ENCODE measurements at regions not wholly inside any gene's neighbourhood (a gene's known extent, or its start where the extent isn't known, plus 50 kb on each side); places are given as distances from the start of the nearest gene placed in this dataset.
"Not testable (repeated sequence)": the region's sequence is repeated elsewhere in the genome, so short reads cannot be mapped to it uniquely, and the experiment has no call there.

- DNase-seq: no peak
These were observed 315.6 kb downstream of the SLITRK5 start for GRCh38 chr13:87986639-87987250.

- no peak for DNase-seq
These were observed 326.9 kb downstream of the SLITRK5 start for GRCh38 chr13:87998081-87998480.

GRCh38 chr13:87999240-87999700 is 328.1 kb downstream of the SLITRK5 start:
- no peak for DNase-seq

GRCh38 chr13:87999788-88000187 is 328.6 kb downstream of the SLITRK5 start:
- no peak for DNase-seq

- no peak for DNase-seq
These were observed 329.1 kb downstream of the SLITRK5 start for GRCh38 chr13:88000239-88000638.

GRCh38 chr13:88000787-88001186 is 329.6 kb downstream of the SLITRK5 start:
- no peak for DNase-seq

- DNase-seq: no peak
These were observed 334.0 kb downstream of the SLITRK5 start for GRCh38 chr13:88005188-88005587.

- DNase-seq: no peak
These were observed 343.4 kb downstream of the SLITRK5 start for GRCh38 chr13:88014527-88014926.

GRCh38 chr13:88022431-88023208 is 351.4 kb downstream of the SLITRK5 start:
- DNase-seq: no peak

GRCh38 chr13:88026241-88026640 is 355.1 kb downstream of the SLITRK5 start:
- DNase-seq: no peak

GRCh38 chr13:88031980-88032559 is 360.9 kb downstream of the SLITRK5 start:
- DNase-seq: no peak

- not testable (repeated sequence) for DNase-seq
These were observed 365.0 kb downstream of the SLITRK5 start for GRCh38 chr13:88036205-88036604.

GRCh38 chr13:88042489-88042888 is 371.3 kb downstream of the SLITRK5 start:
- no peak for DNase-seq

GRCh38 chr13:88051746-88052482 is 380.7 kb downstream of the SLITRK5 start:
- no peak for DNase-seq

- no peak for DNase-seq
These were observed 392.6 kb downstream of the SLITRK5 start for GRCh38 chr13:88063741-88064140.

- no peak for DNase-seq
These were observed 395.7 kb downstream of the SLITRK5 start for GRCh38 chr13:88066847-88067246.

GRCh38 chr13:88068316-88068715 is 397.1 kb downstream of the SLITRK5 start:
- no peak for DNase-seq

- DNase-seq: no peak
These were observed 397.8 kb downstream of the SLITRK5 start for GRCh38 chr13:88068975-88069374.

GRCh38 chr13:88071371-88071770 is 400.2 kb downstream of the SLITRK5 start:
- DNase-seq: no peak

- DNase-seq: no peak
These were observed 403.8 kb downstream of the SLITRK5 start for GRCh38 chr13:88074794-88075510.

GRCh38 chr13:88085036-88085435 is 413.9 kb downstream of the SLITRK5 start:
- DNase-seq: no peak

GRCh38 chr13:88086577-88086976 is 415.4 kb downstream of the SLITRK5 start:
- DNase-seq: no peak

GRCh38 chr13:88097541-88097940 is 426.4 kb downstream of the SLITRK5 start:
- no peak for DNase-seq
